Smooth muscle cell (in vitro differentiated cells): ENCODE measurements at regions not wholly inside any gene's neighbourhood (a gene's known extent, or its start where the extent isn't known, plus 50 kb on each side); places are given as distances from the start of the nearest gene placed in this dataset.

Source experiments
- DNase-seq: peaks from one replicate; lab custom pipeline; 2025; ENCODE audit not compliant: unreplicated experiment; lab: John Stamatoyannopoulos, UW
- H2AFZ ChIP-seq: fragments of 200-600 bp; sonication (generic); 2 replicates; pipeline ENCODE4 v1.6.0; 2016; ENCODE audit warnings: antibody characterized with exemption, low read depth, mild to moderate bottlenecking
- H3F3A ChIP-seq: fragments of 200-600 bp; sonication (generic); 2 replicates; pipeline ENCODE4 v1.6.0; 2017; ENCODE audit warnings: antibody characterized with exemption, low read depth
- H3K27ac ChIP-seq: fragments of 200-600 bp; sonication (generic); 2 replicates; pipeline ENCODE4 v1.5.1; 2016; ENCODE audit warnings: low read depth, mild to moderate bottlenecking
- H3K27me3 ChIP-seq: fragments of 200-600 bp; sonication (generic); 2 replicates; pipeline ENCODE4 v1.6.1; 2016; ENCODE audit warnings: low read depth, mild to moderate bottlenecking
- H3K36me3 ChIP-seq: fragments of 200-600 bp; sonication (generic); 2 replicates; pipeline ENCODE4 v1.5.1; 2016; ENCODE audit warnings: low read depth
- H3K4me1 ChIP-seq: fragments of 200-600 bp; sonication (generic); 2 replicates; pipeline ENCODE4 v1.5.1; 2016; ENCODE audit warnings: low read depth
- H3K4me2 ChIP-seq: fragments of 200-600 bp; sonication (generic); 2 replicates; pipeline ENCODE4 v1.6.0; 2016; ENCODE audit warnings: mild to moderate bottlenecking
- H3K4me3 ChIP-seq: fragments of 200-600 bp; sonication (generic); 2 replicates; pipeline ENCODE4 v1.5.1; 2016; ENCODE audit warnings: mild to moderate bottlenecking
- H3K79me2 ChIP-seq: fragments of 200-600 bp; sonication (generic); 2 replicates; pipeline ENCODE4 v1.6.0; 2016; ENCODE audit warnings: low read depth, mild to moderate bottlenecking
- H3K9ac ChIP-seq: fragments of 200-600 bp; sonication (generic); 2 replicates; pipeline ENCODE4 v1.6.0; 2016; ENCODE audit warnings: low read depth
- H3K9me3 ChIP-seq: fragments of 200-600 bp; sonication (generic); replicated peaks from 2 replicates; pipeline ENCODE4 v1.5.1; 2016; ENCODE audit warnings: low read depth
- H4K20me1 ChIP-seq: fragments of 200-600 bp; sonication (generic); 2 replicates; pipeline ENCODE4 v1.6.0; 2016; ENCODE audit warnings: low read depth
- CTCF ChIP-seq: fragments of 200-600 bp; sonication (generic); IDR thresholded peaks from 2 replicates; pipeline ENCODE4 v1.5.1; 2017; ENCODE audit warnings: borderline replicate concordance, mild to moderate bottlenecking, antibody characterized with exemption; ENCODE audit not compliant: insufficient read depth, poor library complexity, severe bottlenecking
- WGBS: methylation state at CpG from one replicate; pipeline ENCODE4 v1.1.7; 2016; ENCODE audit warnings: low lambda C conversion rate; 5-methylcytosine and 5-hydroxymethylcytosine counted together

DNA sequence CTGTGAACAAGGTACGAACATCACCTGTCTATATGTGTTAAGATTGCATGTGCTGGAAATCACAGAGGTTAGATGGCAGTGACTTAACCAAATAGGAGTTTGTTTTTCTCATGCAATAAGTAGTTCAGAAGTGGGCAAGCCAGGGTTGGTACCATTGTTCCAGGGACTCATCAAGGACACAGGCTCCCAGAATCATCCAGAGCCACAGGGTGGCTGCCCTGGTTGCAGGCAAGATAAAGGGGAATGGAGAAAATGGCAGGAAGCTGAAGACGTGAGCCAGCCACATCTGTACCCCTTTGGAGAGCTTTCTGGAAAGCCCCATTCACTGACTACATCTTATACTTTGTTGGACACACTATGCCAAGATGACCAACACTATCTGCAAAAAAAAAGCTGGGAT lies 126.0 kb upstream of the IL12B start:
- no peak overlapping the region for H3K27ac ChIP-seq
- H3K9ac ChIP-seq: no peak overlapping the region
- H2AFZ ChIP-seq: no peak overlapping the region
- 93% methylated on average over 2 of the region's 2 CpGs for WGBS
- DNase-seq: no peak
- no peak overlapping the region for H3K4me2 ChIP-seq
- no peaks in the 10 kb centered on the region for H3K4me1 ChIP-seq
- no peak overlapping the region for H3K4me3 ChIP-seq
- no peaks in the 10 kb centered on the region for H4K20me1 ChIP-seq
- no peaks in the 10 kb centered on the region for H3K9me3 ChIP-seq
- no peaks in the 10 kb centered on the region for H3K79me2 ChIP-seq
- H3K36me3 ChIP-seq: no peaks in the 10 kb centered on the region
- TF ChIP-seq CTCF: no peak
- no peaks in the 10 kb centered on the region for H3K27me3 ChIP-seq
- no peaks in the 10 kb centered on the region for H3F3A ChIP-seq

GRCh38 chr5:159456722-159457465 lies 126.6 kb upstream of the IL12B start:
- no peak for DNase-seq

GRCh38 chr5:159458217-159458711 lies 128.0 kb upstream of the IL12B start:
- DNase-seq: no peak
- Histone ChIP-seq H3K4me2 (no peak overlapping the region), H3K9me3 (no peaks in the 10 kb centered on the region), H3K27ac (no peak overlapping the region), H3K4me3 (no peak overlapping the region), H4K20me1 (no peaks in the 10 kb centered on the region), H3K9ac (no peak overlapping the region), H3K79me2 (no peaks in the 10 kb centered on the region), H3K27me3 (no peaks in the 10 kb centered on the region), H2AFZ (no peak overlapping the region), H3K4me1 (no peaks in the 10 kb centered on the region), H3F3A (no peaks in the 10 kb centered on the region), H3K36me3 (no peaks in the 10 kb centered on the region)
- WGBS: 93% methylated on average over 4 of the region's 4 CpGs
- no peak for TF ChIP-seq CTCF

More at GRCh38 chr5:159456722-159457465, 126.6 kb upstream of the IL12B start:
- Histone ChIP-seq H3K36me3 (no peaks in the 10 kb centered on the region), H3K9me3 (no peaks in the 10 kb centered on the region), H3K4me2 (no peak overlapping the region), H3F3A (no peaks in the 10 kb centered on the region), H3K4me3 (no peak overlapping the region), H3K27me3 (no peaks in the 10 kb centered on the region), H3K27ac (peak overlapping the region; percentile 44), H3K4me1 (no peaks in the 10 kb centered on the region), H3K79me2 (no peaks in the 10 kb centered on the region), H3K9ac (no peak overlapping the region), H2AFZ (no peak overlapping the region), H4K20me1 (no peaks in the 10 kb centered on the region)
- TF ChIP-seq CTCF: no peak

- H3K4me1 ChIP-seq: no peaks in the 10 kb centered on the region
- H3K9ac ChIP-seq: no peak overlapping the region
- H4K20me1 ChIP-seq: no peaks in the 10 kb centered on the region
- H3K79me2 ChIP-seq: no peaks in the 10 kb centered on the region
- H3K27me3 ChIP-seq: no peaks in the 10 kb centered on the region
- H3K4me3 ChIP-seq: no peak overlapping the region
- H3K27ac ChIP-seq: no peak overlapping the region
- no peaks in the 10 kb centered on the region for H3K9me3 ChIP-seq
- H3K4me2 ChIP-seq: no peak overlapping the region
- TF ChIP-seq CTCF: no peak
- H3F3A ChIP-seq: no peaks in the 10 kb centered on the region
- 90% methylated on average over 2 of the region's 2 CpGs for WGBS
- H3K36me3 ChIP-seq: no peaks in the 10 kb centered on the region
- H2AFZ ChIP-seq: no peak overlapping the region
- no peak for DNase-seq
These were observed 128.9 kb upstream of the IL12B start for GRCh38 chr5:159459132-159459627.
